Transverse colon (tissue), 4 donors: ENCODE measurements at regions not wholly inside any gene's neighbourhood (a gene's known extent, or its start where the extent isn't known, plus 50 kb on each side); places are given as distances from the start of the nearest gene placed in this dataset.

Experiments
- DNase-seq: peaks from one replicate; pipeline ENCODE4 v3.0.0-alpha.2; 2019
- H3K27ac ChIP-seq, 4 donors: fragments of 200-600 bp; sonication (generic); 2 replicates each; pipeline ENCODE4 v1.5.1; 2016 to 2018; ENCODE audit warnings: inconsistent platforms in 4 of 4
- H3K27me3 ChIP-seq: fragments of 200-600 bp; sonication (generic); 2 replicates; pipeline ENCODE4 v1.5.1; 2017; ENCODE audit warnings: inconsistent platforms
- H3K36me3 ChIP-seq, 4 donors: fragments of 200-600 bp; sonication (generic); 2 replicates each; pipeline ENCODE4 v1.5.1; 2017 to 2019; ENCODE audit warnings: inconsistent platforms in 4 of 4
- H3K4me1 ChIP-seq, 4 donors: fragments of 200-600 bp; sonication (generic); 2 replicates each; pipeline ENCODE4 v1.5.1; 2017 to 2020; ENCODE audit warnings: inconsistent platforms in 4 of 4
- H3K4me3 ChIP-seq, 4 donors: fragments of 200-600 bp; sonication (generic); 1 replicate in 1 of 4; 2 replicates in 3 of 4; pipeline versions ENCODE4 v1.5.1 to v1.6.1; 2017 to 2019; ENCODE audit warnings: inconsistent platforms in 4 of 4
- H3K9me3 ChIP-seq, 2 donors: fragments of 200-600 bp; sonication (generic); 2 replicates each; pipeline ENCODE4 v1.5.1; 2017 to 2019; ENCODE audit warnings: inconsistent platforms in 2 of 2
- EP300 ChIP-seq: sonication (generic); formaldehyde crosslinking; IDR thresholded peaks from one replicate; pipeline ENCODE4 v1.6.1; 2017; ENCODE audit warnings: antibody characterized with exemption, low read depth
- POLR2A ChIP-seq: fragments of 450-650 bp; IDR thresholded peaks from one replicate; pipeline ENCODE4 v1.6.1; 2016; ENCODE audit warnings: antibody characterized with exemption, mild to moderate bottlenecking, moderate library complexity
- POLR2AphosphoS5 ChIP-seq, 3 donors: sonication (generic); formaldehyde crosslinking; IDR thresholded peaks; one replicate each; pipeline ENCODE4 v1.6.1; 2016; ENCODE audit warnings: antibody characterized with exemption in 3 of 3
- WGBS, 2 donors: methylation state at CpG; one replicate each; pipeline ENCODE4 v1.1.5; 2018; ENCODE audit warnings: low coverage in 1 of 2; 5-methylcytosine and 5-hydroxymethylcytosine counted together
- in situ Hi-C, 4 donors: fragments of 200-750 bp; cut with MboI; loops; one replicate each; pipeline versions ENCODE4 v1.15.0 to v1.15.1; 2017; ENCODE audit warnings: low sequenced_read_pairs in 3 of 4, low pct_ligation_motif_present in 1 of 4, low pct_unique_long_range_greater_than_20kb in 1 of 4
- intact Hi-C: fragments of 100-400 bp; cut with DNase I; formaldehyde crosslinking; loops from one replicate; pipeline ENCODE4 v1.15.1; 2023; ENCODE audit warnings: low total_unique reads
- TF ChIP-seq, protein P1 (sequence below), 5 experiments: fragments of 200-600 bp in 3 of 5; fragments of 450-650 bp in 2 of 5; sonication (generic) in 3 of 5; IDR thresholded peaks; 1 replicate in 2 of 5; 2 replicates in 3 of 5; pipeline ENCODE4 v1.5.1; 2016 to 2017; ENCODE audit warnings: antibody characterized with exemption in 5 of 5, inconsistent platforms in 3 of 5, mild to moderate bottlenecking in 2 of 5, moderate library complexity in 1 of 5

DNA sequence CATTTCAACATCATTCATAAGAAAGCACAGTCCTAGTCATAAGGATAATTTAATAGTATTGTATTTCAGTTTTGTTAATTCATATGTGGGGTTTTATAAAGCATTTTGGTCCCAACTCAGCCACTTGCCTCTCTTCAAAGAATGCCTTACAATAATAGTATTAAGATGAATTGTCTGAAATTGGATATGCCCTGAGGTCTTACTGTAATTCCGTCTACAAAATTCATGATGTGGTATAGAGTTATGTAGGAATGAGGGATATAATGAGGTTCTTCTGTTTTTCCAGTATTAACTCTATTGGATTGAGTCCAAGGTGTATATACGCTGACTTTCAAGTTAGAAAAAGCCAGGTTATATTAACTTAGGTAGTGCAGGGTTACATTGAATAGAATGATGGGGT, 177.0 kb downstream of the GOLIM4 start:
- no peak overlapping the region for H3K4me3 ChIP-seq
- no peaks in the 10 kb centered on the region for H3K36me3 ChIP-seq
- TF ChIP-seq, protein P1, sequence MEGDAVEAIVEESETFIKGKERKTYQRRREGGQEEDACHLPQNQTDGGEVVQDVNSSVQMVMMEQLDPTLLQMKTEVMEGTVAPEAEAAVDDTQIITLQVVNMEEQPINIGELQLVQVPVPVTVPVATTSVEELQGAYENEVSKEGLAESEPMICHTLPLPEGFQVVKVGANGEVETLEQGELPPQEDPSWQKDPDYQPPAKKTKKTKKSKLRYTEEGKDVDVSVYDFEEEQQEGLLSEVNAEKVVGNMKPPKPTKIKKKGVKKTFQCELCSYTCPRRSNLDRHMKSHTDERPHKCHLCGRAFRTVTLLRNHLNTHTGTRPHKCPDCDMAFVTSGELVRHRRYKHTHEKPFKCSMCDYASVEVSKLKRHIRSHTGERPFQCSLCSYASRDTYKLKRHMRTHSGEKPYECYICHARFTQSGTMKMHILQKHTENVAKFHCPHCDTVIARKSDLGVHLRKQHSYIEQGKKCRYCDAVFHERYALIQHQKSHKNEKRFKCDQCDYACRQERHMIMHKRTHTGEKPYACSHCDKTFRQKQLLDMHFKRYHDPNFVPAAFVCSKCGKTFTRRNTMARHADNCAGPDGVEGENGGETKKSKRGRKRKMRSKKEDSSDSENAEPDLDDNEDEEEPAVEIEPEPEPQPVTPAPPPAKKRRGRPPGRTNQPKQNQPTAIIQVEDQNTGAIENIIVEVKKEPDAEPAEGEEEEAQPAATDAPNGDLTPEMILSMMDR (IDR thresholded peaks at IDR 0.05), result no peak
- TF ChIP-seq POLR2A (no peak), POLR2AphosphoS5 (IDR thresholded peaks at IDR 0.05) (no peak), EP300 (no peak)
- no peak for DNase-seq
- in situ Hi-C loops, result no loop called here
- H3K9me3 ChIP-seq, result no peaks in the 10 kb centered on the region
- no peak overlapping the region for H3K27ac ChIP-seq
- 76 to 88% methylated on average over 2 of the region's 2 CpGs for WGBS, 2 donors
- no peaks in the 10 kb centered on the region for H3K27me3 ChIP-seq
- no peaks in the 10 kb centered on the region for H3K4me1 ChIP-seq
- intact Hi-C loops, result no loop called here

DNA sequence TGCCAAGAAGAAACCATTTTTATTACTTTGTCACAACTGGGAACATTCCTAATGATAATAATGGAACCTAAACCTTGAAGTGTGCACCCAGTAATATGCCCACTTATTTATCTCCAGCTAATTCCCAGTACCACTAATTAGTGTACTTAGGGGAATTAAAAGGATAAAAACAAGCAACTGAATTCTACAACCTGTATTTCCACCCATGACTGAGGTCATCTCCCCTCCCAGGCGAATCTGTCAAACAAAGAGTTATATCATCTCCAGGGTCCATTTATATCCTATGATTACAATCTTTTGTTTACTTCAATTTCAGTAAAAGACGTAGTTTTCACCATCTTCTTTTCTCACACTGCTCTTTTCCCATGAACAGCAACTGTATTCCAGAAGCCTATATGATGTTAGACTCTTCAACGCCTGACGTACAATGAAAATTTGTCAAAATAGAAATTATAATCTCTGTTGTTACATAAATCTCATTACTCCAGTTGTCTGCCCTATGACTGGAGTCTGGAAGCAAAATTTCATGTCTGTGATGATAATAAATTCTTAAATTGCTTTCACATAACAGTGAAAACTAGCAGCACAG, 177.6 kb downstream of the GOLIM4 start:
- in situ Hi-C loops, result no loop called here
- H3K4me3 ChIP-seq, result no peak overlapping the region
- no peak overlapping the region for H3K27ac ChIP-seq
- 75 to 80% methylated on average over 4 of the region's 4 CpGs for WGBS, 2 donors
- DNase-seq, result no peak
- H3K4me1 ChIP-seq, result no peaks in the 10 kb centered on the region
- no peaks in the 10 kb centered on the region for H3K9me3 ChIP-seq
- intact Hi-C loops, result no loop called here
- TF ChIP-seq, protein P1 (IDR thresholded peaks at IDR 0.05), result no peak
- TF ChIP-seq POLR2A (no peak), POLR2AphosphoS5 (IDR thresholded peaks at IDR 0.05) (no peak), EP300 (no peak)
- no peaks in the 10 kb centered on the region for H3K36me3 ChIP-seq
- no peaks in the 10 kb centered on the region for H3K27me3 ChIP-seq

DNA sequence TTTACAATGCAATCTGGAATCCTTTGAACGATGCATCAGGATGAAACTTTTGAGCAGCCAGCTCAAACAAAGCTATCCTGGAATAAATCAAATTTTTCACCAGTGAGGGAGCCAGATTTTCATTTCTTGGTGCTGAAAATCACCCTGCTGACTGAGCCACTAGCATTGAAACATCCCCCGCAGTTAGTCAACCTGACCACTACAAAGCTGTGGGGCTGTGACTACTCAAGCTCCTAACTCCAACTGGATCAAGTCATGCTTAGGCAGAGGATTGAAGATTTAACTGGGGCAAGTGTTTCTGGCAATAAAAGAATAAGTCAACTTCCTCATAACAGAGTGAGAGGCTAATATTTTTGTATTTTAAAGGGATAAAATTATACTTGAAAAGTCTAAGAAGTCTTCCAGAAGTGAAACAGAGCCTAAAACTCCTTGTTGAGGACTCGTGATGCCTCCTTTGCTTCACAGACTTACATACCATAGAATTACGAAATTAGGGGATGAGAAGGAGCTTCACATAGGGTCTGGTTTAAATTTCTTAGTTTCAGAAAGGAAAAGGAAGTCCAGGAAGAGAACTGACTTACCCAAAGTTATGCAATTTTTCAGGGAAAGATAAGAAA, 177.8 kb downstream of the SERPINI1 start:
- TF ChIP-seq EP300, result no peak
- DNase-seq, result no peak
- H3K27ac ChIP-seq, result peak overlapping the region in 1 of 4 donors; percentile 4
- in situ Hi-C loops, result no loop called here
- H3K4me3 ChIP-seq, result no peak overlapping the region
- H3K9me3 ChIP-seq, result no peaks in the 10 kb centered on the region
- peaks cover 0 to 8% (median 6%) of the 10 kb centered on the region in 4 donors for H3K4me1 ChIP-seq
- H3K36me3 ChIP-seq, result no peaks in the 10 kb centered on the region
- intact Hi-C loops, result no loop called here
- H3K27me3 ChIP-seq, result no peaks in the 10 kb centered on the region
- 67% methylated on average over 3 to 4 of the region's 4 CpGs for WGBS, 2 donors

DNA sequence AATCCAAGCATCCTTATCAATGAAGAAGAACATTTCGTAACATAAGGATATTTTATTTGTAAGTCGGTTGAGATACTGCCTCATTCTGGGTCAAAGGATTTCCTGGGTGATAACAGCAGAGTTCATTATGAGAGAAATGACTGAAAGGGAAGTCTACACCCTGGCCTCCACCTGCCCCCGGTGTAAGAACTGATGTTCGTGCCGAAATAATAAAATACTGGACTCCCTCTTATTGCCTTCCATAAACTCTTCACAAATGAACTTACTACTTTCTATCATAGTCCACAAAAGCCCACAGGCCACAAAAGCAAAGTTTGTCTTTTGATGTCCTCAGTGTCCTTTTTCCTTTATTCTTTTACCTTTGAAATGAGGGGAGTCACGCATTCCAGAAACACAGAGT, 174.4 kb downstream of the SERPINI1 start:
- 54 to 68% methylated on average over 6 of the region's 6 CpGs for WGBS, 2 donors
- Histone ChIP-seq H3K4me3 (no peak overlapping the region), H3K36me3 (no peaks in the 10 kb centered on the region), H3K27ac (no peak overlapping the region), H3K9me3 (no peaks in the 10 kb centered on the region), H3K27me3 (no peaks in the 10 kb centered on the region), H3K4me1 (peaks cover 0 to 10% (median 6%) of the 10 kb centered on the region in 4 donors)
- TF ChIP-seq POLR2AphosphoS5 (IDR thresholded peaks at IDR 0.05), result no peak
- TF ChIP-seq EP300, result no peak
- TF ChIP-seq, protein P1 (IDR thresholded peaks at IDR 0.05), result no peak
- no peak for TF ChIP-seq POLR2A
- intact Hi-C loops (no loop called here), in situ Hi-C loops (no loop called here)
- peak; percentile 11 for DNase-seq

DNA sequence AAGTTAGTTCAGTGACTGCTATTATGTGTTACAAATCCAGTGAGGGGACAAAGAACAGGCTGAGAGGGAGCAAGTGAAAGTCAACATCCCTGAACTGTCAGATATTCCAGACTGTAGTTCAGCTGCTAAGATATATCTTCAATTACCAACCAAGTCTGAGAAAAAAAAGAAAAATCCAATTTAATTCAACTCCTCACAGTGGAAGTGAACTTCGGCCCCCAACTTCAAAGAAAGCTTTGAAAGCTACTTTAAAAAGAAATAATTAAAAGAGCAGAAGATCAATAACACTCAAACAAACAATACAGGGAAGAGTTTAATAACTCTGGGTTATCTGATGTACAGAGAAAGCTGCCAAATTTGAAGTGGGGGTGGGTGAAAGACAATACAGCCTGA, 174.0 kb downstream of the SERPINI1 start:
- in situ Hi-C loops, result no loop called here
- H3K4me3 ChIP-seq, result no peak overlapping the region
- WGBS, 2 donors, result 22 to 44% methylated on average over 1 of the region's 1 CpG
- DNase-seq, result no peak
- H3K27me3 ChIP-seq, result no peaks in the 10 kb centered on the region
- H3K36me3 ChIP-seq, result no peaks in the 10 kb centered on the region
- intact Hi-C loops, result no loop called here
- TF ChIP-seq POLR2A, result no peak
- no peak for TF ChIP-seq EP300
- no peak for TF ChIP-seq POLR2AphosphoS5 (IDR thresholded peaks at IDR 0.05)
- TF ChIP-seq, protein P1 (IDR thresholded peaks at IDR 0.05), result no peak
- H3K9me3 ChIP-seq, result no peaks in the 10 kb centered on the region
- H3K4me1 ChIP-seq, result peaks cover 0 to 10% (median 7%) of the 10 kb centered on the region in 4 donors
- H3K27ac ChIP-seq, result peak overlapping the region in 1 of 4 donors; percentile 24
